SK-N-SH (cell line): ENCODE measurements at regions not wholly inside any gene's neighbourhood (a gene's known extent, or its start where the extent isn't known, plus 50 kb on each side); places are given as distances from the start of the nearest gene placed in this dataset.
A peak's percentile ranks its signal among the peaks of the same experiment; 100 is the strongest.

Source experiments
- CTCF ChIA-PET: fragments of 300-600, 350-600 bp; formaldehyde crosslinking; extraction: SDS; loops from one replicate; lab custom pipeline; 2021; lab: Yijun Ruan, JAX
- POLR2A ChIA-PET: fragments of 350-600 bp; sonication (Branson Sonifier 250); formaldehyde crosslinking; extraction: SDS; loops from one replicate; lab custom pipeline; 2020; ENCODE audit warnings: antibody characterized with exemption, inconsistent platforms; lab: Yijun Ruan, JAX
- DNase-seq: peaks from one replicate; pipeline ENCODE4 v3.0.0; 2012
- H2AFZ ChIP-seq: fragments of 200-600 bp; sonication (generic); 2 replicates; pipeline ENCODE4 v1.8.1; 2016; ENCODE audit warnings: antibody characterized with exemption, mild to moderate bottlenecking, low read depth
- H3F3A ChIP-seq: fragments of 200-600 bp; sonication (generic); replicated peaks from 2 replicates; pipeline ENCODE3; 2016; ENCODE audit warnings: antibody characterized with exemption, mild to moderate bottlenecking; ENCODE audit not compliant: insufficient read depth
- H3K27ac ChIP-seq, 2 experiments: fragments of 200-500 bp in 1 of 2; fragments of 200-600 bp in 1 of 2; sonication (Bioruptor generic) in 1 of 2; sonication (generic), shearing (Covaris generic) in 1 of 2; 2 replicates each; pipeline versions ENCODE4 v1.5.1 to v1.6.1; 2014 to 2016; ENCODE audit warnings: low read depth in 2 of 2, inconsistent platforms in 1 of 2, low read length in 1 of 2, mild to moderate bottlenecking in 1 of 2, mixed read lengths in 1 of 2
- H3K27me3 ChIP-seq: fragments of 200-600 bp; sonication (generic), shearing (Covaris generic); 2 replicates; pipeline ENCODE4 v1.6.1; 2016; ENCODE audit warnings: mixed run types; ENCODE audit not compliant: insufficient read depth
- H3K36me3 ChIP-seq, 2 experiments: fragments of 200-500 bp in 1 of 2; fragments of 200-600 bp in 1 of 2; sonication (Bioruptor generic) in 1 of 2; sonication (generic) in 1 of 2; replicated peaks in 1 of 2; 2 replicates each; pipeline versions ENCODE3 to v1.5.1; 2014 to 2016; ENCODE audit warnings: low read length in 1 of 2, mild to moderate bottlenecking in 1 of 2; ENCODE audit not compliant: insufficient read depth in 2 of 2, control insufficient read depth in 1 of 2
- H3K4me1 ChIP-seq, 2 experiments: fragments of 200-500 bp in 1 of 2; fragments of 200-600 bp in 1 of 2; sonication (Bioruptor generic) in 1 of 2; sonication (generic), shearing (Covaris generic) in 1 of 2; 2 replicates each; pipeline versions ENCODE4 v1.5.1 to v1.6.1; 2014 to 2016; ENCODE audit warnings: low read depth in 1 of 2, low read length in 1 of 2, mixed run types in 1 of 2; ENCODE audit not compliant: insufficient read depth in 2 of 2, control insufficient read depth in 1 of 2
- H3K4me2 ChIP-seq: fragments of 200-600 bp; sonication (generic), shearing (Covaris generic); 2 replicates; pipeline ENCODE4 v1.6.1; 2017; ENCODE audit warnings: mixed run types
- H3K4me3 ChIP-seq, 2 experiments: fragments of 200-500 bp in 1 of 2; fragments of 200-600 bp in 1 of 2; sonication (Bioruptor generic) in 1 of 2; sonication (generic), shearing (Covaris generic) in 1 of 2; 2 replicates each; pipeline versions ENCODE4 v1.5.1 to v1.8.1; 2014 to 2016; ENCODE audit warnings: low read depth in 2 of 2, inconsistent platforms in 1 of 2, low read length in 1 of 2, mild to moderate bottlenecking in 1 of 2, mixed read lengths in 1 of 2, moderate library complexity in 1 of 2
- H3K79me2 ChIP-seq: fragments of 200-600 bp; sonication (generic); 2 replicates; pipeline ENCODE4 v1.8.1; 2017; ENCODE audit warnings: mild to moderate bottlenecking; ENCODE audit not compliant: insufficient read depth
- H3K9ac ChIP-seq: fragments of 200-600 bp; sonication (generic); 2 replicates; pipeline ENCODE4 v1.6.1; 2017; ENCODE audit warnings: mixed run types
- H3K9me2 ChIP-seq: fragments of 200-600 bp; sonication (generic); 2 replicates; pipeline ENCODE4 v1.6.1; 2017; ENCODE audit warnings: mixed run types
- H3K9me3 ChIP-seq: fragments of 200-600 bp; sonication (generic); 2 replicates; pipeline ENCODE4 v1.6.1; 2017; ENCODE audit warnings: mixed run types, mild to moderate bottlenecking, moderate library complexity
- H4K20me1 ChIP-seq: fragments of 200-600 bp; sonication (generic); 2 replicates; pipeline ENCODE4 v1.6.1; 2017; ENCODE audit warnings: mild to moderate bottlenecking, mixed run types; ENCODE audit not compliant: insufficient read depth
- CTCF ChIP-seq: fragments of 200-600 bp; sonication (generic); IDR thresholded peaks from 2 replicates; pipeline ENCODE4 v1.6.1; 2017; ENCODE audit warnings: antibody characterized with exemption, mild to moderate bottlenecking, moderate library complexity
- ELF1 ChIP-seq: IDR thresholded peaks from 2 replicates; pipeline ENCODE4 v1.4.0; 2012
- EP300 ChIP-seq, 2 experiments: IDR thresholded peaks; 2 replicates each; pipeline versions ENCODE4 v1.4.0 to v1.6.1; 2012; ENCODE audit warnings: borderline replicate concordance in 1 of 2, low read depth in 1 of 2, low read length in 1 of 2
- EZH2phosphoT487 ChIP-seq: fragments of 200-600 bp; sonication (generic); IDR thresholded peaks from 2 replicates; pipeline ENCODE4 v1.6.1; 2017; ENCODE audit warnings: low read depth, mixed run types, mild to moderate bottlenecking, antibody characterized with exemption, moderate library complexity, borderline replicate concordance
- FOSL2 ChIP-seq: IDR thresholded peaks from 2 replicates; pipeline ENCODE4 v1.4.0; 2012; ENCODE audit warnings: low read depth, mild to moderate bottlenecking, moderate library complexity, borderline replicate concordance
- FOXJ3 ChIP-seq: sonication (generic); formaldehyde crosslinking; IDR thresholded peaks from 2 replicates; pipeline ENCODE4 v1.5.1; 2020; ENCODE audit warnings: mild to moderate bottlenecking, missing genetic modification reagents
- FOXM1 ChIP-seq: IDR thresholded peaks from 2 replicates; pipeline ENCODE4 v1.4.0; 2012; ENCODE audit warnings: low read depth, mild to moderate bottlenecking
- GATA2 ChIP-seq: sonication (generic); formaldehyde crosslinking; IDR thresholded peaks from 2 replicates; pipeline ENCODE4 v1.5.0; 2020; ENCODE audit warnings: mild to moderate bottlenecking, missing genetic modification reagents
- JUND ChIP-seq: IDR thresholded peaks from 2 replicates; pipeline ENCODE4 v1.4.0; 2012
- MAX ChIP-seq: IDR thresholded peaks from 2 replicates; pipeline ENCODE4 v1.4.0; 2012; ENCODE audit warnings: low read depth
- MXI1 ChIP-seq: IDR thresholded peaks from 2 replicates; pipeline ENCODE4 v1.6.1; 2012; ENCODE audit warnings: mild to moderate bottlenecking, low read depth, low read length, improper control_type of control experiment
- PBX3 ChIP-seq: IDR thresholded peaks from 2 replicates; pipeline ENCODE4; 2012
- POLR2AphosphoS5 ChIP-seq: IDR thresholded peaks from 2 replicates; pipeline ENCODE4 v1.6.1; 2012; ENCODE audit warnings: low read depth, low read length
- RCOR1 ChIP-seq: fragments of 150-350 bp; IDR thresholded peaks from 2 replicates; pipeline ENCODE4 v1.6.1; 2017; ENCODE audit warnings: antibody characterized with exemption, low read length
- RXRA ChIP-seq: IDR thresholded peaks from 2 replicates; pipeline ENCODE4 v1.4.0; 2012; ENCODE audit warnings: low read depth, mild to moderate bottlenecking, borderline replicate concordance
- SIN3A ChIP-seq: IDR thresholded peaks from 2 replicates; pipeline ENCODE4 v1.6.1; 2012; ENCODE audit warnings: low read depth, mild to moderate bottlenecking, low read length, moderate library complexity, borderline replicate concordance
- TCF12 ChIP-seq: IDR thresholded peaks from 2 replicates; pipeline ENCODE4 v1.4.0; 2012
- TEAD4 ChIP-seq: IDR thresholded peaks from 2 replicates; pipeline ENCODE4 v1.4.0; 2012; ENCODE audit warnings: mild to moderate bottlenecking, borderline replicate concordance; ENCODE audit not compliant: insufficient read depth
- USF1 ChIP-seq: IDR thresholded peaks from 2 replicates; pipeline ENCODE4 v1.4.0; 2012; ENCODE audit warnings: low read depth, borderline replicate concordance
- WGBS: methylation state at CpG from one replicate; pipeline ENCODE4 v1.1.6; 2017; ENCODE audit warnings: low lambda C conversion rate; 5-methylcytosine and 5-hydroxymethylcytosine counted together
- TF ChIP-seq, protein P1 (sequence below): fragments of 150-350 bp; IDR thresholded peaks from 2 replicates; pipeline ENCODE4 v1.6.1; 2016; ENCODE audit warnings: mild to moderate bottlenecking, low read depth, low read length
- TF ChIP-seq, protein P2 (sequence below): IDR thresholded peaks from 2 replicates; pipeline ENCODE4 v1.6.1; 2012; ENCODE audit warnings: mild to moderate bottlenecking, low read depth, low read length, moderate library complexity
- TF ChIP-seq, protein P3 (sequence below): fragments of 150-350 bp; IDR thresholded peaks from 2 replicates; pipeline ENCODE4 v1.6.1; 2017; ENCODE audit warnings: antibody characterized with exemption, low read length, low read depth, borderline replicate concordance

DNA sequence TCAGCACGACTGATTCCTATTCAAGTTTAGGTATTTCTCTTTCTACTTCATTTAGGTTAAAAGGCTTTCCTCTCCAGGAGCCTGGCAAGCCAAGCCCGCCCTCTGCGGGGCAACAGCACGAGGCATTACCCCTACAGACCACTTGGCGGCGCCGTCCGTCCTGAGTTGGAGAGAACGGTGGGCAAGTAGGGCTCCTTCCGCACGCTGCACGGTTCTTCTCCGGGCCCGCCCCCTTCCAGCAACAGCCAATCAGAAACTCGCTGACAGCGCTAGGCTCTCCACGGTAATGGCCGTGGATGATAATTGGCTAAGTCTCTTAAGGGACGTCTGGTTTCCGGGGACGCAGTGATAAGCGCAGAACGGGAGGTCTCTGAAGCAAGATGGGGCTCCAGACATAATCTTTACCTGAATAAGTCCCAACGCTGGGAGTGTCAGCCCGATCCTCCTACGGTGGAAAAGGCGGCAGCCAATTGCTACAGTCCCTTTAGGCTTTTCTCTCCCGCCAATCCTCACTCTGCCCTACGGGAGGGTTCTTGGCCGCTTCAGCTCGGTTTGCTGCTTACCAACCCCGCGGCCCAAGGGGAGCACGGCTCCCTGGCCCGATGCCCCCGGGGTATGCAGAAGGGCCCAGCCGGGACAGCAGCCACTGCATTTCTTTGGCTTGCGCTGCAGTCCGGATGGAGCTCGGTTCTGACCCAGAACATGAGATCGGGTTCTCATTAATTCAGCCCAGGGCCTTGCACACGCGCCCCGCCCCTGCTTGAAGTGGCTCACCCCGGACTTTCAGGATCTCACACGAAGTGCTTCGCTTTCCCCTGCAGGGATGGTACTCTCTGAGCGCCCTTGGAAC, 206.9 kb upstream of the PKDCC start:
- WGBS, result 2% methylated on average over 47 of the region's 48 CpGs
- H3K9me3 ChIP-seq, result no peaks in the 10 kb centered on the region
- peak overlapping the region; percentile 79 to 98 for H3K4me3 ChIP-seq
- DNase-seq, result peak; percentile 96
- no peaks in the 10 kb centered on the region for H4K20me1 ChIP-seq
- H2AFZ ChIP-seq, result peak overlapping the region; percentile 82
- CTCF ChIA-PET, result interaction anchor here (0.6 to 4.3 kb wide), 32 partner anchors 9 to 531 kb away, joined by 3 to 66 read pairs (median 5); no protein-coding TSS in a partner anchor
- H3K27me3 ChIP-seq, result no peaks in the 10 kb centered on the region; the same call in 1 of the 2 replicates
- H3F3A ChIP-seq, result no peaks in the 10 kb centered on the region
- peak overlapping the region; percentile 9 to 91; a peak in 3 of 4 replicates for H3K27ac ChIP-seq
- H3K9me2 ChIP-seq, result no peaks in the 10 kb centered on the region
- peak overlapping the region; percentile 78 for H3K4me2 ChIP-seq
- POLR2A ChIA-PET, result interaction anchor here (0.5 to 1.8 kb wide), 4 partner anchors 246 to 837 kb away, joined by 3 to 6 read pairs (median 3); no protein-coding TSS in a partner anchor
- H3K36me3 ChIP-seq, result no peaks in the 10 kb centered on the region
- H3K4me1 ChIP-seq, result peaks cover 0 to 10% of the 10 kb centered on the region in 2 experiments; a peak in 2 of 4 replicates
- H3K79me2 ChIP-seq, result no peaks in the 10 kb centered on the region
- H3K9ac ChIP-seq, result peak overlapping the region; percentile 64
- TF ChIP-seq GATA2 (peak; percentile 41), PBX3 (peak; percentile 54; the same call in 1 of the 2 replicates), JUND (no peak), RXRA (no peak), FOXM1 (no peak), EP300 (IDR thresholded peaks at IDR 0.05; ENCODE audit: borderline replicate concordance in 1 of 2, low read depth in 1 of 2, low read length in 1 of 2) (peak in 1 of 2 experiments; percentile 40; a peak in 1 of 4 replicates), POLR2AphosphoS5 (peak; percentile 95), MXI1 (peak; percentile 91), TEAD4 (no peak), ELF1 (peak; percentile 89), FOSL2 (no peak), RCOR1 (peak; percentile 31; the same call in 1 of the 2 replicates), SIN3A (no peak), EZH2phosphoT487 (no peak), FOXJ3 (CRISPR knock-in tag) (no peak), USF1 (no peak), TCF12 (no peak), CTCF (peak; percentile 99), MAX (peak; percentile 88)
- TF ChIP-seq, protein P1, sequence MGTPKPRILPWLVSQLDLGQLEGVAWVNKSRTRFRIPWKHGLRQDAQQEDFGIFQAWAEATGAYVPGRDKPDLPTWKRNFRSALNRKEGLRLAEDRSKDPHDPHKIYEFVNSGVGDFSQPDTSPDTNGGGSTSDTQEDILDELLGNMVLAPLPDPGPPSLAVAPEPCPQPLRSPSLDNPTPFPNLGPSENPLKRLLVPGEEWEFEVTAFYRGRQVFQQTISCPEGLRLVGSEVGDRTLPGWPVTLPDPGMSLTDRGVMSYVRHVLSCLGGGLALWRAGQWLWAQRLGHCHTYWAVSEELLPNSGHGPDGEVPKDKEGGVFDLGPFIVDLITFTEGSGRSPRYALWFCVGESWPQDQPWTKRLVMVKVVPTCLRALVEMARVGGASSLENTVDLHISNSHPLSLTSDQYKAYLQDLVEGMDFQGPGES, result peak; percentile 80
- TF ChIP-seq, protein P2, sequence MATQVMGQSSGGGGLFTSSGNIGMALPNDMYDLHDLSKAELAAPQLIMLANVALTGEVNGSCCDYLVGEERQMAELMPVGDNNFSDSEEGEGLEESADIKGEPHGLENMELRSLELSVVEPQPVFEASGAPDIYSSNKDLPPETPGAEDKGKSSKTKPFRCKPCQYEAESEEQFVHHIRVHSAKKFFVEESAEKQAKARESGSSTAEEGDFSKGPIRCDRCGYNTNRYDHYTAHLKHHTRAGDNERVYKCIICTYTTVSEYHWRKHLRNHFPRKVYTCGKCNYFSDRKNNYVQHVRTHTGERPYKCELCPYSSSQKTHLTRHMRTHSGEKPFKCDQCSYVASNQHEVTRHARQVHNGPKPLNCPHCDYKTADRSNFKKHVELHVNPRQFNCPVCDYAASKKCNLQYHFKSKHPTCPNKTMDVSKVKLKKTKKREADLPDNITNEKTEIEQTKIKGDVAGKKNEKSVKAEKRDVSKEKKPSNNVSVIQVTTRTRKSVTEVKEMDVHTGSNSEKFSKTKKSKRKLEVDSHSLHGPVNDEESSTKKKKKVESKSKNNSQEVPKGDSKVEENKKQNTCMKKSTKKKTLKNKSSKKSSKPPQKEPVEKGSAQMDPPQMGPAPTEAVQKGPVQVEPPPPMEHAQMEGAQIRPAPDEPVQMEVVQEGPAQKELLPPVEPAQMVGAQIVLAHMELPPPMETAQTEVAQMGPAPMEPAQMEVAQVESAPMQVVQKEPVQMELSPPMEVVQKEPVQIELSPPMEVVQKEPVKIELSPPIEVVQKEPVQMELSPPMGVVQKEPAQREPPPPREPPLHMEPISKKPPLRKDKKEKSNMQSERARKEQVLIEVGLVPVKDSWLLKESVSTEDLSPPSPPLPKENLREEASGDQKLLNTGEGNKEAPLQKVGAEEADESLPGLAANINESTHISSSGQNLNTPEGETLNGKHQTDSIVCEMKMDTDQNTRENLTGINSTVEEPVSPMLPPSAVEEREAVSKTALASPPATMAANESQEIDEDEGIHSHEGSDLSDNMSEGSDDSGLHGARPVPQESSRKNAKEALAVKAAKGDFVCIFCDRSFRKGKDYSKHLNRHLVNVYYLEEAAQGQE, result no peak; the same call in 1 of the 2 replicates
- TF ChIP-seq, protein P3, sequence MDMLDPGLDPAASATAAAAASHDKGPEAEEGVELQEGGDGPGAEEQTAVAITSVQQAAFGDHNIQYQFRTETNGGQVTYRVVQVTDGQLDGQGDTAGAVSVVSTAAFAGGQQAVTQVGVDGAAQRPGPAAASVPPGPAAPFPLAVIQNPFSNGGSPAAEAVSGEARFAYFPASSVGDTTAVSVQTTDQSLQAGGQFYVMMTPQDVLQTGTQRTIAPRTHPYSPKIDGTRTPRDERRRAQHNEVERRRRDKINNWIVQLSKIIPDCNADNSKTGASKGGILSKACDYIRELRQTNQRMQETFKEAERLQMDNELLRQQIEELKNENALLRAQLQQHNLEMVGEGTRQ, result no peak
